Liver (tissue), 8 donors: ENCODE measurements at regions not wholly inside any gene's neighbourhood (a gene's known extent, or its start where the extent isn't known, plus 50 kb on each side); places are given as distances from the start of the nearest gene placed in this dataset.

Experiments
- DNase-seq: peaks from one replicate; pipeline ENCODE4 v3.0.0-alpha.2; 2017; ENCODE audit warnings: low spot score
- H3K27ac ChIP-seq, 2 donors: one replicate each; pipeline ENCODE4 v1.7.0; 2013; ENCODE audit warnings: inconsistent platforms in 2 of 2, low read length in 2 of 2, control low read depth in 1 of 2, low read depth in 1 of 2, mild to moderate bottlenecking in 1 of 2
- H3K27me3 ChIP-seq, 4 donors: one replicate each; pipeline versions ENCODE4 v1.6.1 to v1.7.0; 2013; ENCODE audit warnings: low read length in 3 of 4, inconsistent platforms in 1 of 4, mild to moderate bottlenecking in 1 of 4, moderate library complexity in 1 of 4; ENCODE audit not compliant: control insufficient read depth in 4 of 4, insufficient read depth in 4 of 4
- H3K36me3 ChIP-seq, 4 donors: one replicate each; pipeline versions ENCODE4 v1.6.1 to v1.7.0; 2013; ENCODE audit warnings: low read length in 3 of 4, mild to moderate bottlenecking in 3 of 4, low read depth in 1 of 4, moderate library complexity in 1 of 4; ENCODE audit not compliant: control insufficient read depth in 4 of 4, insufficient read depth in 3 of 4
- H3K4me1 ChIP-seq, 4 donors: one replicate each; pipeline versions ENCODE4 v1.6.1 to v1.7.0; 2013; ENCODE audit warnings: low read length in 3 of 4, mild to moderate bottlenecking in 3 of 4, moderate library complexity in 1 of 4; ENCODE audit not compliant: control insufficient read depth in 4 of 4, insufficient read depth in 4 of 4
- H3K4me3 ChIP-seq, 3 donors: one replicate each; pipeline versions ENCODE4 v1.6.1 to v1.7.0; 2013; ENCODE audit warnings: low read length in 3 of 3, control low read depth in 1 of 3, low read depth in 1 of 3, mild to moderate bottlenecking in 1 of 3
- H3K9ac ChIP-seq, 2 donors: one replicate each; pipeline ENCODE4 v1.7.0; 2013; ENCODE audit warnings: low read length in 2 of 2, mild to moderate bottlenecking in 2 of 2, moderate library complexity in 2 of 2, control low read depth in 1 of 2, low read depth in 1 of 2
- H3K9me3 ChIP-seq, 4 donors: one replicate each; pipeline versions ENCODE4 v1.6.1 to v1.7.0; 2013; ENCODE audit warnings: low read length in 3 of 4; ENCODE audit not compliant: control insufficient read depth in 4 of 4
- ATF3 ChIP-seq: IDR thresholded peaks from 2 replicates; pipeline ENCODE4 v1.6.1; 2016; ENCODE audit warnings: antibody characterized with exemption
- CTCF ChIP-seq: fragments of 150-350 bp; IDR thresholded peaks from 2 replicates; pipeline ENCODE4 v1.5.1; 2017; ENCODE audit warnings: improper control_type of control experiment, low read depth, low read length; ENCODE audit not compliant: missing input control
- EGR1 ChIP-seq, 2 donors: IDR thresholded peaks; 2 replicates each; pipeline ENCODE4 v1.6.1; 2016 to 2018; ENCODE audit warnings: antibody characterized with exemption in 2 of 2, low read depth in 2 of 2
- FOXA2 ChIP-seq: IDR thresholded peaks from 2 replicates; pipeline ENCODE4 v1.6.1; 2016; ENCODE audit warnings: antibody characterized with exemption
- GABPA ChIP-seq, 2 donors: IDR thresholded peaks in 1 of 2; conservative IDR thresholded peaks in 1 of 2; 2 replicates each; pipeline ENCODE4 v1.6.1; 2016; ENCODE audit warnings: antibody characterized with exemption in 2 of 2, mild to moderate bottlenecking in 1 of 2, moderate library complexity in 1 of 2
- HNF4A ChIP-seq, 2 donors: conservative IDR thresholded peaks; 2 replicates each; pipeline ENCODE4 v1.6.1; 2016; ENCODE audit warnings: antibody characterized with exemption in 2 of 2, mild to moderate bottlenecking in 2 of 2
- HNF4G ChIP-seq: IDR thresholded peaks from 2 replicates; pipeline ENCODE4 v1.6.1; 2016; ENCODE audit warnings: antibody characterized with exemption
- JUND ChIP-seq, 2 donors: IDR thresholded peaks; 2 replicates each; pipeline ENCODE4 v1.6.1; 2016; ENCODE audit warnings: antibody characterized with exemption in 2 of 2
- NR2F2 ChIP-seq: IDR thresholded peaks from 2 replicates; pipeline ENCODE4 v1.6.1; 2016; ENCODE audit warnings: antibody characterized with exemption
- RAD21 ChIP-seq, 2 donors: IDR thresholded peaks; 2 replicates each; pipeline ENCODE4 v1.6.1; 2016; ENCODE audit warnings: antibody characterized with exemption in 2 of 2, mild to moderate bottlenecking in 2 of 2
- REST ChIP-seq: IDR thresholded peaks from 2 replicates; pipeline ENCODE4 v1.6.1; 2016; ENCODE audit warnings: antibody characterized with exemption, mild to moderate bottlenecking
- RXRA ChIP-seq, 2 donors: IDR thresholded peaks; 2 replicates each; pipeline ENCODE4 v1.6.1; 2017 to 2018; ENCODE audit warnings: antibody characterized with exemption in 2 of 2, mild to moderate bottlenecking in 1 of 2
- SP1 ChIP-seq: IDR thresholded peaks from 2 replicates; pipeline ENCODE4 v1.6.1; 2018; ENCODE audit warnings: antibody characterized with exemption, mild to moderate bottlenecking
- TAF1 ChIP-seq: conservative IDR thresholded peaks from 2 replicates; pipeline ENCODE4 v1.6.1; 2016; ENCODE audit warnings: antibody characterized with exemption, mild to moderate bottlenecking
- YY1 ChIP-seq: IDR thresholded peaks from 2 replicates; pipeline ENCODE4 v1.6.1; 2016; ENCODE audit warnings: antibody characterized with exemption, mild to moderate bottlenecking
- WGBS: extraction: QIAGEN DNeasy Blood & Tissue Kit; methylation state at CpG from one replicate; pipeline ENCODE4 v1.1.7; 2013; 5-methylcytosine and 5-hydroxymethylcytosine counted together
- TF ChIP-seq, protein P1 (sequence below): IDR thresholded peaks from 2 replicates; pipeline ENCODE4 v1.6.1; 2016; ENCODE audit warnings: antibody characterized with exemption
- donor health status: healthy.
- donor health status: healthy.
- donor health status: healthy.
- donor health status: healthy.
- donor health status: healthy.

GRCh38 chr20:55424968-55425367, 580.4 kb downstream of the CBLN4 start:
- Histone ChIP-seq H3K27me3 (no peaks in the 10 kb centered on the region), H3K36me3 (no peaks in the 10 kb centered on the region), H3K4me3 (no peak overlapping the region), H3K27ac (no peak overlapping the region), H3K9me3 (no peaks in the 10 kb centered on the region), H3K4me1 (peaks cover 0 to 1% (median 0%) of the 10 kb centered on the region in 4 donors), H3K9ac (no peak overlapping the region)
- WGBS, result 74% methylated on average over 3 of the region's 3 CpGs
- TF ChIP-seq HNF4G (no peak), GABPA (IDR thresholded peaks at IDR 0.05 in 1 of 2, conservative IDR thresholded peaks at IDR 0.05 in 1 of 2) (no peak), EGR1 (IDR thresholded peaks at IDR 0.05; ENCODE audit: low read depth in 2 of 2) (no peak), NR2F2 (no peak), HNF4A (conservative IDR thresholded peaks at IDR 0.05) (no peak), ATF3 (no peak), CTCF (no peak), JUND (IDR thresholded peaks at IDR 0.05) (no peak), RAD21 (IDR thresholded peaks at IDR 0.05) (no peak), TAF1 (no peak), SP1 (no peak), YY1 (no peak), REST (no peak), RXRA (IDR thresholded peaks at IDR 0.05) (no peak), FOXA2 (no peak)
- TF ChIP-seq, protein P1, sequence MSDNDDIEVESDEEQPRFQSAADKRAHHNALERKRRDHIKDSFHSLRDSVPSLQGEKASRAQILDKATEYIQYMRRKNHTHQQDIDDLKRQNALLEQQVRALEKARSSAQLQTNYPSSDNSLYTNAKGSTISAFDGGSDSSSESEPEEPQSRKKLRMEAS, result no peak
- no peak for DNase-seq

GRCh38 chr20:55424476-55424875, 580.8 kb downstream of the CBLN4 start:
- no peaks in the 10 kb centered on the region for H3K36me3 ChIP-seq
- H3K4me1 ChIP-seq, result peaks cover 0 to 1% (median 0%) of the 10 kb centered on the region in 4 donors
- H3K4me3 ChIP-seq, result no peak overlapping the region
- TF ChIP-seq SP1 (no peak), YY1 (no peak), NR2F2 (no peak), EGR1 (IDR thresholded peaks at IDR 0.05; ENCODE audit: low read depth in 2 of 2) (no peak), RXRA (IDR thresholded peaks at IDR 0.05) (no peak), REST (no peak), HNF4A (conservative IDR thresholded peaks at IDR 0.05) (no peak), GABPA (IDR thresholded peaks at IDR 0.05 in 1 of 2, conservative IDR thresholded peaks at IDR 0.05 in 1 of 2) (no peak), FOXA2 (no peak)
- WGBS, result 45% methylated on average over 3 of the region's 3 CpGs
- H3K27ac ChIP-seq, result no peak overlapping the region
- no peak overlapping the region for H3K9ac ChIP-seq
- DNase-seq, result no peak
- no peaks in the 10 kb centered on the region for H3K9me3 ChIP-seq
- no peaks in the 10 kb centered on the region for H3K27me3 ChIP-seq
